Activated gamma-delta T cell treated with anti-CD3 and anti-CD28 coated beads, Interleukin-2, amount 50 U/mL, for 16 hours (primary cell): ENCODE measurements at regions not wholly inside any gene's neighbourhood (a gene's known extent, or its start where the extent isn't known, plus 50 kb on each side); places are given as distances from the start of the nearest gene placed in this dataset.
"Not testable (repeated sequence)": the region's sequence is repeated elsewhere in the genome, so short reads cannot be mapped to it uniquely, and the experiment has no call there.

Source experiments
- DNase-seq: peaks from one replicate; pipeline ENCODE4 v3.0.0-alpha.2; 2020; ENCODE audit warnings: low read depth

GRCh38 chr7:10471280-10472058 is 502.2 kb upstream of the PHF14 start:
- no peak for DNase-seq

GRCh38 chr7:10472115-10472514 is 501.6 kb upstream of the PHF14 start:
- DNase-seq: no peak

GRCh38 chr7:10473569-10473968 is 500.1 kb upstream of the PHF14 start:
- no peak for DNase-seq

GRCh38 chr7:10474048-10474447 is 499.6 kb upstream of the PHF14 start:
- no peak for DNase-seq

- no peak for DNase-seq
Observed at GRCh38 chr7:10475940-10476641, 497.6 kb upstream of the PHF14 start.

- no peak for DNase-seq
Observed at GRCh38 chr7:10476642-10477041, 497.0 kb upstream of the PHF14 start.

GRCh38 chr7:10483671-10484070 is 490.0 kb upstream of the PHF14 start:
- no peak for DNase-seq

GRCh38 chr7:10484767-10485166 is 488.9 kb upstream of the PHF14 start:
- no peak for DNase-seq

GRCh38 chr7:10501206-10501884 is 472.3 kb upstream of the PHF14 start:
- DNase-seq: not testable (repeated sequence)

GRCh38 chr7:10507032-10507431 is 466.6 kb upstream of the PHF14 start:
- DNase-seq: no peak

- DNase-seq: no peak
Observed at GRCh38 chr7:10521306-10521705, 452.4 kb upstream of the PHF14 start.

GRCh38 chr7:10533429-10533828 is 440.2 kb upstream of the PHF14 start:
- DNase-seq: not testable (repeated sequence)

- DNase-seq: no peak
Observed at GRCh38 chr7:10536561-10536960, 437.1 kb upstream of the PHF14 start.

GRCh38 chr7:10537764-10538163 is 435.9 kb upstream of the PHF14 start:
- DNase-seq: no peak

GRCh38 chr7:10557375-10557774 is 416.3 kb upstream of the PHF14 start:
- DNase-seq: no peak

GRCh38 chr7:10560497-10560896 is 413.2 kb upstream of the PHF14 start:
- no peak for DNase-seq

GRCh38 chr7:10568891-10569290 is 404.8 kb upstream of the PHF14 start:
- no peak for DNase-seq

- no peak for DNase-seq
Observed at GRCh38 chr7:10571759-10572158, 401.9 kb upstream of the PHF14 start.

- no peak for DNase-seq
Observed at GRCh38 chr7:10577866-10578374, 395.8 kb upstream of the PHF14 start.

GRCh38 chr7:10579561-10579960 is 394.1 kb upstream of the PHF14 start:
- DNase-seq: no peak

- DNase-seq: no peak
Observed at GRCh38 chr7:10584886-10585285, 388.8 kb upstream of the PHF14 start.

GRCh38 chr7:10588084-10588483 is 385.6 kb upstream of the PHF14 start:
- DNase-seq: no peak

- no peak for DNase-seq
Observed at GRCh38 chr7:10592604-10593003, 381.1 kb upstream of the PHF14 start.
